WI38 (cell line): ENCODE measurements at regions not wholly inside any gene's neighbourhood (a gene's known extent, or its start where the extent isn't known, plus 50 kb on each side); places are given as distances from the start of the nearest gene placed in this dataset.
"Not testable (repeated sequence)": the region's sequence is repeated elsewhere in the genome, so short reads cannot be mapped to it uniquely, and the experiment has no call there.

Source experiments
- H3K4me3 ChIP-seq: 2 replicates; pipeline ENCODE4 v1.5.1; 2011; ENCODE audit warnings: low read depth, mild to moderate bottlenecking, control low read depth, low read length
- CTCF ChIP-seq: IDR thresholded peaks from 2 replicates; pipeline ENCODE4 v1.5.1; 2012; ENCODE audit warnings: low read depth, mild to moderate bottlenecking, control low read depth, low read length

- TF ChIP-seq CTCF, result no peak
- no peak overlapping the region for H3K4me3 ChIP-seq
These were observed 198.7 kb upstream of the PROK2 start for GRCh38 chr3:71983694-71984093.

GRCh38 chr3:71982506-71983258 is 197.7 kb upstream of the PROK2 start:
- not testable (repeated sequence) for H3K4me3 ChIP-seq

GRCh38 chr3:71979175-71979574 is 194.2 kb upstream of the PROK2 start:
- H3K4me3 ChIP-seq, result no peak overlapping the region
- no peak for TF ChIP-seq CTCF

- H3K4me3 ChIP-seq, result no peak overlapping the region
- TF ChIP-seq CTCF, result no peak
These were observed 193.3 kb upstream of the PROK2 start for GRCh38 chr3:71978150-71978721.

- TF ChIP-seq CTCF, result no peak
- no peak overlapping the region for H3K4me3 ChIP-seq
These were observed 192.6 kb upstream of the PROK2 start for GRCh38 chr3:71977525-71977924.

- no peak for TF ChIP-seq CTCF
- H3K4me3 ChIP-seq, result no peak overlapping the region
These were observed 190.6 kb upstream of the PROK2 start for GRCh38 chr3:71975573-71975972.

GRCh38 chr3:71974786-71975185 is 189.8 kb upstream of the PROK2 start:
- TF ChIP-seq CTCF, result no peak
- no peak overlapping the region for H3K4me3 ChIP-seq
